AG04449 (cell line): ENCODE measurements at regions not wholly inside any gene's neighbourhood (a gene's known extent, or its start where the extent isn't known, plus 50 kb on each side); places are given as distances from the start of the nearest gene placed in this dataset.
"Not testable (repeated sequence)": the region's sequence is repeated elsewhere in the genome, so short reads cannot be mapped to it uniquely, and the experiment has no call there.

Experiments used
- CTCF ChIA-PET: fragments of 350-600 bp; formaldehyde crosslinking; extraction: SDS; loops from one replicate; lab custom pipeline; 2021; ENCODE audit warnings: antibody characterized with exemption; lab: Yijun Ruan, JAX
- POLR2A ChIA-PET: fragments of 400-600, 350-600 bp; formaldehyde crosslinking; extraction: SDS; loops from one replicate; lab custom pipeline; 2020; ENCODE audit warnings: antibody characterized with exemption, inconsistent platforms; lab: Yijun Ruan, JAX
- DNase-seq: peaks from one replicate; pipeline ENCODE4 v3.0.0-alpha.2; 2010; ENCODE audit warnings: low read depth, low spot score
- H3K4me3 ChIP-seq: 2 replicates; pipeline ENCODE4 v1.5.1; 2011; ENCODE audit warnings: low read depth, mild to moderate bottlenecking, control low read depth, low read length
- TF ChIP-seq, protein P1 (sequence below): IDR thresholded peaks from one replicate; pipeline ENCODE4 v1.5.1; 2011; ENCODE audit warnings: mild to moderate bottlenecking, moderate library complexity, low read length, control low read depth, inconsistent platforms; ENCODE audit not compliant: insufficient read depth; ENCODE audit errors: missing control alignments

GRCh38 chr5:85340790-85341189, 956.1 kb upstream of the EDIL3 start:
- DNase-seq, result no peak
- POLR2A ChIA-PET, result no interaction called here
- TF ChIP-seq, protein P1, sequence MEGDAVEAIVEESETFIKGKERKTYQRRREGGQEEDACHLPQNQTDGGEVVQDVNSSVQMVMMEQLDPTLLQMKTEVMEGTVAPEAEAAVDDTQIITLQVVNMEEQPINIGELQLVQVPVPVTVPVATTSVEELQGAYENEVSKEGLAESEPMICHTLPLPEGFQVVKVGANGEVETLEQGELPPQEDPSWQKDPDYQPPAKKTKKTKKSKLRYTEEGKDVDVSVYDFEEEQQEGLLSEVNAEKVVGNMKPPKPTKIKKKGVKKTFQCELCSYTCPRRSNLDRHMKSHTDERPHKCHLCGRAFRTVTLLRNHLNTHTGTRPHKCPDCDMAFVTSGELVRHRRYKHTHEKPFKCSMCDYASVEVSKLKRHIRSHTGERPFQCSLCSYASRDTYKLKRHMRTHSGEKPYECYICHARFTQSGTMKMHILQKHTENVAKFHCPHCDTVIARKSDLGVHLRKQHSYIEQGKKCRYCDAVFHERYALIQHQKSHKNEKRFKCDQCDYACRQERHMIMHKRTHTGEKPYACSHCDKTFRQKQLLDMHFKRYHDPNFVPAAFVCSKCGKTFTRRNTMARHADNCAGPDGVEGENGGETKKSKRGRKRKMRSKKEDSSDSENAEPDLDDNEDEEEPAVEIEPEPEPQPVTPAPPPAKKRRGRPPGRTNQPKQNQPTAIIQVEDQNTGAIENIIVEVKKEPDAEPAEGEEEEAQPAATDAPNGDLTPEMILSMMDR, result no peak
- H3K4me3 ChIP-seq, result no peak overlapping the region
- CTCF ChIA-PET, result no interaction called here

- TF ChIP-seq, protein P1, result no peak
- POLR2A ChIA-PET, result no interaction called here
- no peak for DNase-seq
- CTCF ChIA-PET, result no interaction called here
- H3K4me3 ChIP-seq, result no peak overlapping the region
These were observed 961.1 kb upstream of the EDIL3 start for GRCh38 chr5:85345818-85346217.

GRCh38 chr5:85357309-85357708, 972.6 kb upstream of the EDIL3 start:
- TF ChIP-seq, protein P1, result no peak
- DNase-seq, result no peak
- H3K4me3 ChIP-seq, result no peak overlapping the region
- ChIA-PET POLR2A (no interaction called here), CTCF (no interaction called here)

DNA sequence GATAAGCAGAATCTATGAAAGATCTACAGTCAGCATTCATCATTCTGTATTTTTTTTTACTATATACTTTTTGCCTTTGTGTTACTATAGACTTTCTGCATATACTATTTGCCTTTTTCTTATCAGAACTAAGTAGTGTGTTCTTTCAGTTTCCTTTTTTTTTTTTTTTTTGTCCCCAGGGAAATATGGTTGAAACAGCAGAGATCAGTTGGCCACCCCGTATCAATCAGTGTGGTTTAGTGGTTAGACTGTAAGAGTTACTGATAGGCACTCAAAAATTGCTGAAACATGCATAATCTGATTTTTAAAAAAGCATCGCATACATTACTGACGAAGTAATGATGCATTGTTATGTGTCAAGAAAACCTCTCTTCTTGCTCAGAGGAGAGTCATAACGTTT, 990.8 kb upstream of the EDIL3 start:
- CTCF ChIA-PET, result no interaction called here
- POLR2A ChIA-PET, result no interaction called here
- TF ChIP-seq, protein P1, result no peak
- H3K4me3 ChIP-seq, result no peak overlapping the region
- DNase-seq, result no peak

DNA sequence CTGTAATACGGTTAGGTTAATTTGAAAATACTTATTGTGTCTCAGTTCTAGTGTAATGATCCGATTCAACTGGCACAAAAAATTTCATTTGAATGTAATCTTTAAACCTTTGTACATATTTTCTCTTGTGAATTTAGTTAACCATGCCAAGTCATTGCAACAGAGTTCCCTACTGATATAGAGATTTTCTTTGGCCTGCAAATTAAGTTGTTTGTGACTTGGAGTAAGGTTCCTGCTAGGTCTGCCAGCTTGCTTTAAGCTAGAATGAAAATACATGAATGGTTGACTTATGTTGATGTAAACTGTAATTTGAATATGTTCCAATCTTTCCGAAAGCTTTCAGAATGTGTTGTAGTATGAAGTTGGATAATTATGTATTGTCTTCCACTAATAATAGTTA, 1004.1 kb upstream of the EDIL3 start:
- H3K4me3 ChIP-seq, result no peak overlapping the region
- ChIA-PET CTCF (no interaction called here), POLR2A (no interaction called here)
- TF ChIP-seq, protein P1, result no peak
- no peak for DNase-seq

DNA sequence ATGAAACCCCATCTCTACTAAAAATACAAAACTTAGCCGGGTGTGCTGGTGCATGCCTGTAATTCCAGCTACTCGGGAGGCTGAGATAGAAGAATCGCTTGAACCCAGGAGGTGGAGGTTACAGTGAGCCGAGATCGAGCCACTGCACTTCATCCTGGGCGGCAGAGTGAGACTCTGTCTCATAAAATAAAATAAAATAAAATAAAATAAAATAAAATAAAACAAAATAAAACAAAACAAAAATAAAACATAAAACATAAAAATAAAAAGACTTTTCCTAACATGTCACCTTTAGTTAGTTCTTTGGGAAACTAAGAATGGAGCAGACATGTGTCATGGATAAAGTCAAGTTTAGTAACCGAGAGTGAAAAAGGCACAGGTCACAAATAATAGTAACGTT, 1007.6 kb upstream of the EDIL3 start:
- POLR2A ChIA-PET, CTCF ChIA-PET, DNase-seq, H3K4me3 ChIP-seq: not testable (repeated sequence)

DNA sequence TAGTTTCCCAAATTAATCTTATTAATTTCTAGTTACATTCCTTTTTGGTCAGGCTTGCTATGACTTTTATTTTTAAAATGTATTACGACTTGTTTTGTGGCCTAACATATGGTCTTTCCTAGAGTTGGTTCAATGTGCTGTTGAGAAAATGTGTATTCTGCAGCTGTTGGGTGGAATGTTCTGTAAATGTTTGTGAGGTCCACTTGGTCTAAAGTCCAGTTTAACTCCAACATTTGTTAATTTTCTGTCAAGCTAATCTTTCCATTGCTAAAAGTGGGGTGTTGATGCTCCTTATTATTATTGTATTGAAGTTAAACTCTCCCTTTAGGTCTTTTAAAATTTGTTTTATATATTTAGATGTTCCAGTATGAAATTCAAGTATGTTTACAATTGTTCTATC, 1010.8 kb upstream of the EDIL3 start:
- ChIA-PET CTCF (no interaction called here), POLR2A (no interaction called here)
- no peak for DNase-seq
- no peak overlapping the region for H3K4me3 ChIP-seq
- TF ChIP-seq, protein P1, result no peak
